GM13976 (cell line): ENCODE measurements at regions not wholly inside any gene's neighbourhood (a gene's known extent, or its start where the extent isn't known, plus 50 kb on each side); places are given as distances from the start of the nearest gene placed in this dataset.

Source experiments
- DNase-seq: peaks from one replicate; pipeline ENCODE4 v3.0.0; 2012; ENCODE audit warnings: low spot score
- CTCF ChIP-seq: IDR thresholded peaks from 2 replicates; pipeline ENCODE4 v1.5.1; 2012; ENCODE audit warnings: borderline replicate concordance, mild to moderate bottlenecking; ENCODE audit not compliant: insufficient read depth; ENCODE audit errors: extremely low read depth, missing control alignments, control extremely low read depth
- in situ Hi-C: fragments of 300-500 bp; cut with MboI; formaldehyde crosslinking; loops from one replicate; pipeline ENCODE4 v1.12.0; 2022; ENCODE audit warnings: low sequenced_read_pairs, mixed read lengths, inconsistent platforms; ENCODE audit not compliant: unreplicated experiment

- DNase-seq, result no peak
- in situ Hi-C loops, result no loop called here
- no peak for TF ChIP-seq CTCF
These were observed 74.9 kb upstream of the MORC3 start for GRCh38 chr21:36245115-36245514.

- TF ChIP-seq CTCF, result no peak
- no peak for DNase-seq
- in situ Hi-C loops, result no loop called here
These were observed 74.3 kb upstream of the MORC3 start for GRCh38 chr21:36245649-36246048.

GRCh38 chr21:36246080-36246631, 73.8 kb upstream of the MORC3 start:
- in situ Hi-C loops, result no loop called here
- no peak for TF ChIP-seq CTCF
- no peak for DNase-seq

GRCh38 chr21:36247316-36248010, 72.5 kb upstream of the MORC3 start:
- DNase-seq, result no peak
- in situ Hi-C loops, result no loop called here
- TF ChIP-seq CTCF, result no peak

GRCh38 chr21:36249576-36250422, 70.2 kb upstream of the MORC3 start:
- TF ChIP-seq CTCF, result no peak
- no peak for DNase-seq
- in situ Hi-C loops, result no loop called here

GRCh38 chr21:36250423-36251075, 69.4 kb upstream of the MORC3 start:
- DNase-seq, result no peak
- in situ Hi-C loops, result no loop called here
- no peak for TF ChIP-seq CTCF
